OCI-LY1 (cell line): ENCODE measurements at regions not wholly inside any gene's neighbourhood (a gene's known extent, or its start where the extent isn't known, plus 50 kb on each side); places are given as distances from the start of the nearest gene placed in this dataset.

Experiments
- H2AFZ ChIP-seq: fragments of 200-600 bp; sonication (generic), shearing (Covaris generic); 2 replicates; pipeline ENCODE4 v1.6.0; 2014; ENCODE audit warnings: antibody characterized with exemption, mild to moderate bottlenecking, low read length
- H3F3A ChIP-seq: fragments of 200-600 bp; sonication (generic), shearing (Covaris generic); 2 replicates; pipeline ENCODE4 v1.6.0; 2014; ENCODE audit warnings: mild to moderate bottlenecking, antibody characterized with exemption, low read length, moderate library complexity; ENCODE audit not compliant: insufficient read depth
- H3K27ac ChIP-seq: fragments of 200-600 bp; sonication (generic); 2 replicates; pipeline ENCODE4 v1.5.1; 2014; ENCODE audit warnings: low read length, mixed run types, mild to moderate bottlenecking, low read depth; ENCODE audit not compliant: poor library complexity, severe bottlenecking
- H3K27me3 ChIP-seq: fragments of 200-600 bp; sonication (generic); 2 replicates; pipeline ENCODE4 v1.6.0; 2014; ENCODE audit warnings: antibody characterized with exemption, mild to moderate bottlenecking, low read length, moderate library complexity; ENCODE audit not compliant: insufficient read depth
- H3K36me3 ChIP-seq: fragments of 200-600 bp; sonication (generic); 2 replicates; pipeline ENCODE4 v1.6.1; 2014; ENCODE audit warnings: mild to moderate bottlenecking, antibody characterized with exemption, low read length, moderate library complexity, mixed read lengths; ENCODE audit not compliant: insufficient read depth
- H3K4me1 ChIP-seq: fragments of 200-600 bp; sonication (generic); 2 replicates; pipeline ENCODE4 v1.5.1; 2014; ENCODE audit warnings: mild to moderate bottlenecking, low read length, moderate library complexity; ENCODE audit not compliant: insufficient read depth, severe bottlenecking
- H3K4me2 ChIP-seq: fragments of 200-600 bp; sonication (generic), shearing (Covaris generic); 2 replicates; pipeline ENCODE4 v1.6.1; 2014; ENCODE audit warnings: low read length
- H3K4me3 ChIP-seq: fragments of 200-600 bp; sonication (generic); 2 replicates; pipeline ENCODE4 v1.5.1; 2014; ENCODE audit warnings: low read length, low read depth, mild to moderate bottlenecking, mixed read lengths; ENCODE audit not compliant: poor library complexity, severe bottlenecking
- H3K79me2 ChIP-seq: fragments of 200-600 bp; shearing (Covaris generic); 2 replicates; pipeline ENCODE4 v1.6.1; 2016; ENCODE audit warnings: mixed run types, low read length, mixed read lengths; ENCODE audit not compliant: insufficient read depth
- H3K9ac ChIP-seq: fragments of 200-600 bp; sonication (generic), shearing (Covaris generic); 2 replicates; pipeline ENCODE4 v1.6.1; 2014; ENCODE audit warnings: mild to moderate bottlenecking, low read length, mixed read lengths
- H3K9me2 ChIP-seq: fragments of 200-600 bp; sonication (generic), shearing (Covaris generic); 2 replicates; pipeline ENCODE4 v1.6.1; 2014; ENCODE audit warnings: low read depth, mild to moderate bottlenecking, low read length, mixed read lengths
- H3K9me3 ChIP-seq: fragments of 200-600 bp; shearing (Covaris generic); 2 replicates; pipeline ENCODE4 v1.6.1; 2014; ENCODE audit warnings: low read length, mixed read lengths
- H4K20me1 ChIP-seq: fragments of 200-600 bp; sonication (generic), shearing (Covaris generic); 2 replicates; pipeline ENCODE4 v1.6.0; 2016; ENCODE audit warnings: mild to moderate bottlenecking, low read length; ENCODE audit not compliant: insufficient read depth
- CTCF ChIP-seq: fragments of 200-600 bp; sonication (generic), shearing (Covaris generic); IDR thresholded peaks from 2 replicates; pipeline ENCODE4 v1.5.1; 2017; ENCODE audit warnings: mild to moderate bottlenecking, antibody characterized with exemption, low read length, moderate library complexity, mixed read lengths
- EZH2 ChIP-seq: fragments of 200-600 bp; sonication (generic), shearing (Covaris generic); IDR thresholded peaks from 2 replicates; pipeline ENCODE4 v1.8.0; 2017; ENCODE audit warnings: borderline replicate concordance, mixed run types, mild to moderate bottlenecking, antibody characterized with exemption, low read length, moderate library complexity, mixed read lengths

GRCh38 chr1:192888574-192888973 lies 79.7 kb downstream of the RGS2 start:
- Histone ChIP-seq H3K27me3 (no peaks in the 10 kb centered on the region; the same call in 1 of the 2 replicates), H3K36me3 (no peaks in the 10 kb centered on the region), H3K79me2 (no peaks in the 10 kb centered on the region), H3K4me2 (no peak overlapping the region), H3K9ac (no peak overlapping the region), H3K27ac (no peak overlapping the region), H3K9me2 (no peaks in the 10 kb centered on the region), H3F3A (no peaks in the 10 kb centered on the region), H3K9me3 (no peaks in the 10 kb centered on the region), H3K4me1 (no peaks in the 10 kb centered on the region), H3K4me3 (no peak overlapping the region), H4K20me1 (no peaks in the 10 kb centered on the region), H2AFZ (no peak overlapping the region)
- TF ChIP-seq EZH2, result no peak
- no peak for TF ChIP-seq CTCF

GRCh38 chr1:192889082-192889481 lies 80.2 kb downstream of the RGS2 start:
- no peak for TF ChIP-seq CTCF
- TF ChIP-seq EZH2, result no peak
- H3K27ac ChIP-seq, result no peak overlapping the region
- no peak overlapping the region for H3K9ac ChIP-seq
- H3K4me1 ChIP-seq, result no peaks in the 10 kb centered on the region
- H3K9me2 ChIP-seq, result no peaks in the 10 kb centered on the region
- no peaks in the 10 kb centered on the region for H3K9me3 ChIP-seq
- no peak overlapping the region for H2AFZ ChIP-seq
- H3K27me3 ChIP-seq, result no peaks in the 10 kb centered on the region; the same call in 1 of the 2 replicates
- no peaks in the 10 kb centered on the region for H4K20me1 ChIP-seq
- H3K36me3 ChIP-seq, result no peaks in the 10 kb centered on the region
- H3K79me2 ChIP-seq, result no peaks in the 10 kb centered on the region
- H3K4me3 ChIP-seq, result no peak overlapping the region
- no peaks in the 10 kb centered on the region for H3F3A ChIP-seq
- no peak overlapping the region for H3K4me2 ChIP-seq

GRCh38 chr1:192890134-192890533 lies 81.3 kb downstream of the RGS2 start:
- no peaks in the 10 kb centered on the region for H4K20me1 ChIP-seq
- H3K9ac ChIP-seq, result no peak overlapping the region
- TF ChIP-seq EZH2 (no peak), CTCF (no peak)
- H3K27me3 ChIP-seq, result no peaks in the 10 kb centered on the region; the same call in 1 of the 2 replicates
- H2AFZ ChIP-seq, result no peak overlapping the region
- H3K36me3 ChIP-seq, result no peaks in the 10 kb centered on the region
- H3K27ac ChIP-seq, result no peak overlapping the region
- H3K4me3 ChIP-seq, result no peak overlapping the region
- no peaks in the 10 kb centered on the region for H3K9me3 ChIP-seq
- H3K4me2 ChIP-seq, result no peak overlapping the region
- H3K4me1 ChIP-seq, result no peaks in the 10 kb centered on the region
- H3F3A ChIP-seq, result no peaks in the 10 kb centered on the region
- H3K79me2 ChIP-seq, result no peaks in the 10 kb centered on the region
- H3K9me2 ChIP-seq, result no peaks in the 10 kb centered on the region
